Skin epidermis (tissue), 12 donors: ENCODE measurements at regions not wholly inside any gene's neighbourhood (a gene's known extent, or its start where the extent isn't known, plus 50 kb on each side); places are given as distances from the start of the nearest gene placed in this dataset.
"Not testable (repeated sequence)": the region's sequence is repeated elsewhere in the genome, so short reads cannot be mapped to it uniquely, and the experiment has no call there.

ENCODE experiments used
- H3K27ac ChIP-seq, 21 experiments: fragments of 200-600 bp; sonication (generic) in 11 of 21; one replicate each; pipeline ENCODE4 v1.5.0; 2020; ENCODE audit warnings: mild to moderate bottlenecking in 3 of 21, inconsistent platforms in 2 of 21, moderate library complexity in 2 of 21
- H3K4me3 ChIP-seq, 7 experiments: fragments of 200-600 bp; sonication (generic) in 2 of 7; one replicate each; pipeline ENCODE4 v1.5.0; 2020; ENCODE audit warnings: inconsistent platforms in 2 of 7, mild to moderate bottlenecking in 2 of 7, moderate library complexity in 1 of 7

- H3K4me3 ChIP-seq, result no peak overlapping the region
- H3K27ac ChIP-seq, result no peak overlapping the region
These were observed 942.6 kb downstream of the GALC start for GRCh38 chr14:87050421-87050820.

- no peak overlapping the region for H3K4me3 ChIP-seq
- H3K27ac ChIP-seq, result no peak overlapping the region
These were observed 943.0 kb downstream of the GALC start for GRCh38 chr14:87049950-87050349.

- H3K4me3 ChIP-seq, result no peak overlapping the region
- H3K27ac ChIP-seq, result no peak overlapping the region
These were observed 946.0 kb downstream of the GALC start for GRCh38 chr14:87046960-87047359.

- Histone ChIP-seq H3K27ac (no peak overlapping the region), H3K4me3 (no peak overlapping the region)
These were observed 947.0 kb downstream of the GALC start for GRCh38 chr14:87045956-87046355.

- H3K27ac ChIP-seq, result no peak overlapping the region
- no peak overlapping the region for H3K4me3 ChIP-seq
These were observed 947.7 kb downstream of the GALC start for GRCh38 chr14:87045246-87045645.

- no peak overlapping the region for H3K4me3 ChIP-seq
These were observed 948.2 kb downstream of the GALC start for GRCh38 chr14:87044807-87045206.

GRCh38 chr14:87043667-87044200 is 949.2 kb downstream of the GALC start:
- Histone ChIP-seq H3K4me3 (no peak overlapping the region), H3K27ac (no peak overlapping the region)

More at GRCh38 chr14:87044807-87045206, 948.2 kb downstream of the GALC start:
- no peak overlapping the region for H3K27ac ChIP-seq

- no peak overlapping the region for H3K27ac ChIP-seq
- H3K4me3 ChIP-seq, result no peak overlapping the region
These were observed 950.6 kb downstream of the GALC start for GRCh38 chr14:87042354-87042753.

- Histone ChIP-seq H3K4me3 (no peak overlapping the region), H3K27ac (no peak overlapping the region)
These were observed 951.5 kb downstream of the GALC start for GRCh38 chr14:87041290-87042020.

- Histone ChIP-seq H3K27ac (no peak overlapping the region), H3K4me3 (no peak overlapping the region)
These were observed 958.3 kb downstream of the GALC start for GRCh38 chr14:87034680-87035079.

- H3K27ac ChIP-seq, result no peak overlapping the region
- no peak overlapping the region for H3K4me3 ChIP-seq
These were observed 962.8 kb downstream of the GALC start for GRCh38 chr14:87030197-87030596.

- H3K4me3 ChIP-seq, H3K27ac ChIP-seq: not testable (repeated sequence)
These were observed 972.9 kb downstream of the GALC start for GRCh38 chr14:87020106-87020505.

GRCh38 chr14:87018294-87018693 is 974.7 kb downstream of the GALC start:
- no peak overlapping the region for H3K4me3 ChIP-seq
- H3K27ac ChIP-seq, result no peak overlapping the region

GRCh38 chr14:87017335-87017734 is 975.6 kb downstream of the GALC start:
- Histone ChIP-seq H3K4me3 (no peak overlapping the region), H3K27ac (no peak overlapping the region)

GRCh38 chr14:87014856-87015255 is 978.1 kb downstream of the GALC start:
- no peak overlapping the region for H3K27ac ChIP-seq
- H3K4me3 ChIP-seq, result no peak overlapping the region

GRCh38 chr14:87013583-87013982 is 979.4 kb downstream of the GALC start:
- no peak overlapping the region for H3K4me3 ChIP-seq
- no peak overlapping the region for H3K27ac ChIP-seq

GRCh38 chr14:87008965-87009364 is 984.0 kb downstream of the GALC start:
- Histone ChIP-seq H3K27ac (no peak overlapping the region), H3K4me3 (no peak overlapping the region)

GRCh38 chr14:87005280-87005679 is 987.7 kb downstream of the GALC start:
- H3K27ac ChIP-seq, result no peak overlapping the region
- H3K4me3 ChIP-seq, result no peak overlapping the region

GRCh38 chr14:87002776-87003175 is 990.2 kb downstream of the GALC start:
- no peak overlapping the region for H3K27ac ChIP-seq
- no peak overlapping the region for H3K4me3 ChIP-seq

- Histone ChIP-seq H3K27ac (no peak overlapping the region), H3K4me3 (no peak overlapping the region)
These were observed 991.6 kb downstream of the GALC start for GRCh38 chr14:87001333-87001732.

GRCh38 chr14:87000081-87000480 is 992.9 kb downstream of the GALC start:
- no peak overlapping the region for H3K4me3 ChIP-seq
- H3K27ac ChIP-seq, result peak overlapping the region in 1 of 21 experiments; percentile 43

GRCh38 chr14:86999036-86999435 is 993.9 kb downstream of the GALC start:
- peak overlapping the region in 3 of 21 experiments; percentile 4 to 43 (median 23) for H3K27ac ChIP-seq

More at GRCh38 chr14:86999036-86999435, 993.9 kb downstream of the GALC start:
- H3K4me3 ChIP-seq, result no peak overlapping the region
